DND-41 (cell line): ENCODE measurements at regions not wholly inside any gene's neighbourhood (a gene's known extent, or its start where the extent isn't known, plus 50 kb on each side); places are given as distances from the start of the nearest gene placed in this dataset.

ENCODE experiments used
- ATAC-seq: fragments of 200-7000 bp; cut with Tn5 transposase; 3 replicates; pipeline ENCODE4 v1.9.1; 2021; ENCODE audit warnings: low read depth; ENCODE audit not compliant: insufficient read depth
- DNase-seq: peaks from one replicate; pipeline ENCODE4 v3.0.0-alpha.2; 2020
- H2AFZ ChIP-seq: 2 replicates; pipeline ENCODE4 v1.6.0; 2012; ENCODE audit warnings: low read depth, low read length
- H3K27ac ChIP-seq: 2 replicates; pipeline ENCODE4 v1.5.1; 2012; ENCODE audit warnings: low read length, inconsistent platforms
- H3K27me3 ChIP-seq: fragments of 200-600 bp; sonication (generic); 2 replicates; pipeline ENCODE4 v1.6.0; 2012; ENCODE audit warnings: low read length, mild to moderate bottlenecking, inconsistent platforms; ENCODE audit not compliant: insufficient read depth, poor library complexity
- H3K36me3 ChIP-seq: 2 replicates; pipeline ENCODE4 v1.5.1; 2012; ENCODE audit warnings: low read length, inconsistent platforms; ENCODE audit not compliant: insufficient read depth
- H3K4me1 ChIP-seq: 2 replicates; pipeline ENCODE4 v1.5.1; 2012; ENCODE audit warnings: mild to moderate bottlenecking, low read length; ENCODE audit not compliant: insufficient read depth
- H3K4me2 ChIP-seq: 2 replicates; pipeline ENCODE4 v1.6.0; 2012; ENCODE audit warnings: mild to moderate bottlenecking, moderate library complexity, low read length, inconsistent platforms; ENCODE audit not compliant: insufficient read depth
- H3K4me3 ChIP-seq, 2 experiments: fragments of 200-600 bp in 1 of 2; shearing (Covaris generic) in 1 of 2; 2 replicates each; pipeline ENCODE4 v1.5.1; 2012 to 2016; ENCODE audit warnings: inconsistent platforms in 2 of 2, low read length in 2 of 2, mild to moderate bottlenecking in 2 of 2, low read depth in 1 of 2, moderate library complexity in 1 of 2
- H3K79me2 ChIP-seq: 2 replicates; pipeline ENCODE4 v1.6.0; 2012; ENCODE audit warnings: low read length, inconsistent platforms; ENCODE audit not compliant: insufficient read depth
- H3K9ac ChIP-seq: 2 replicates; pipeline ENCODE4 v1.6.0; 2012; ENCODE audit warnings: low read depth, mild to moderate bottlenecking, inconsistent platforms, low read length, moderate library complexity
- H3K9me3 ChIP-seq: 2 replicates; pipeline ENCODE4 v1.5.1; 2012; ENCODE audit warnings: low read length, moderate library complexity, mild to moderate bottlenecking, inconsistent platforms; ENCODE audit not compliant: insufficient read depth, severe bottlenecking
- H4K20me1 ChIP-seq: 2 replicates; pipeline ENCODE4 v1.6.0; 2012; ENCODE audit warnings: low read length; ENCODE audit not compliant: insufficient read depth
- EZH2 ChIP-seq: IDR thresholded peaks from 3 replicates; pipeline ENCODE4 v1.6.1; 2012; ENCODE audit warnings: borderline replicate concordance, low read depth, mild to moderate bottlenecking, moderate library complexity, low read length, inconsistent platforms; ENCODE audit not compliant: severe bottlenecking
- TF ChIP-seq, protein P1 (sequence below): IDR thresholded peaks from 2 replicates; pipeline ENCODE4 v1.5.1; 2012; ENCODE audit warnings: borderline replicate concordance, low read length, moderate library complexity, mild to moderate bottlenecking; ENCODE audit not compliant: poor library complexity, severe bottlenecking; ENCODE audit errors: extremely low read depth

DNA sequence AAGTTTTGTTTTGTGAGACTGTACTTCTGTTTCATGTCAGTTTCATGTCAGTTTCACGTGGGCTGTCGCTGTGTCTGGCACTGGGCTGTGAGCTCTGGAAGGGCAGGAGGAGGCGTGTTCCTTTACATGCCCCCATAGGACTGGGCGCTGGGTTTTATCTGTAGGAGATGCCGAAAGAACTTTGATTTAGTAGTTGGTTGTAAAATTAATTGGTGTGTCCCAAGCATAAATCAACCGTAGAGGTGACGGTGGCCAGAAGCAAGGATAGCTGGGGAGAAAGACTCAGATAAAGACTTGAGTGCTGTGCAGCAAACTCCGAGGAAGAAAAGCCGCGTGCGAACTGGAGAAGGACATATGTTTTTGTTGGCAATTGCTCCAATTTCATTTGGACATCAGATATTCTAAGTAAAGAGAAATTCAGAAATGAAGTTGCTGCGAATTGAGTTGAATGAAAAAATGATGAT lies 182.5 kb downstream of the VRK1 start:
- Histone ChIP-seq H3K36me3 (no peaks in the 10 kb centered on the region), H3K4me1 (no peaks in the 10 kb centered on the region), H3K27ac (no peak overlapping the region), H3K79me2 (no peaks in the 10 kb centered on the region), H4K20me1 (no peaks in the 10 kb centered on the region), H3K4me3 (no peak overlapping the region), H3K4me2 (no peak overlapping the region), H2AFZ (no peak overlapping the region), H3K27me3 (no peaks in the 10 kb centered on the region), H3K9ac (no peak overlapping the region), H3K9me3 (peaks cover 9% of the 10 kb centered on the region)
- ATAC-seq (no peak), DNase-seq (no peak)
- no peak for TF ChIP-seq EZH2
- TF ChIP-seq, protein P1, sequence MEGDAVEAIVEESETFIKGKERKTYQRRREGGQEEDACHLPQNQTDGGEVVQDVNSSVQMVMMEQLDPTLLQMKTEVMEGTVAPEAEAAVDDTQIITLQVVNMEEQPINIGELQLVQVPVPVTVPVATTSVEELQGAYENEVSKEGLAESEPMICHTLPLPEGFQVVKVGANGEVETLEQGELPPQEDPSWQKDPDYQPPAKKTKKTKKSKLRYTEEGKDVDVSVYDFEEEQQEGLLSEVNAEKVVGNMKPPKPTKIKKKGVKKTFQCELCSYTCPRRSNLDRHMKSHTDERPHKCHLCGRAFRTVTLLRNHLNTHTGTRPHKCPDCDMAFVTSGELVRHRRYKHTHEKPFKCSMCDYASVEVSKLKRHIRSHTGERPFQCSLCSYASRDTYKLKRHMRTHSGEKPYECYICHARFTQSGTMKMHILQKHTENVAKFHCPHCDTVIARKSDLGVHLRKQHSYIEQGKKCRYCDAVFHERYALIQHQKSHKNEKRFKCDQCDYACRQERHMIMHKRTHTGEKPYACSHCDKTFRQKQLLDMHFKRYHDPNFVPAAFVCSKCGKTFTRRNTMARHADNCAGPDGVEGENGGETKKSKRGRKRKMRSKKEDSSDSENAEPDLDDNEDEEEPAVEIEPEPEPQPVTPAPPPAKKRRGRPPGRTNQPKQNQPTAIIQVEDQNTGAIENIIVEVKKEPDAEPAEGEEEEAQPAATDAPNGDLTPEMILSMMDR: no peak

DNA sequence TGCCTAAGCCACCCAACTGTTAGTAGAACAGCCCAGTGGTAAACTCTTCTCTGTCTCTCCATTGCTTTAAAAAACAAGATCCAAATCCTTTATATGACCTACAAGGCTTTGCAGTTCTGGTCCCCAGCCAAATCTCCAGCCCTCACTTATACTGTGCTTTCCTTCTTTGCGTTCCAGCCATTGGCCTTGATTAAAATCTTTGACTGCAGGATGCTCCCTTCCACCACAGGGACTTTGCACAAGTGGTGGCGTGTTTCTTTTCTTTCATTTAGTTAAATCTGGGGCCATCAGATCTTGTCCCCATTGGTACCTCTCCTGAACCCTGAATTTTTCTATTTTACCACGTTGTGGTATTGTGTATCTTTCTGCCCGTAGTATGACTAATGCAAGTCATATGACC lies 183.7 kb downstream of the VRK1 start:
- DNase-seq (no peak), ATAC-seq (no peak)
- no peak for TF ChIP-seq EZH2
- TF ChIP-seq, protein P1: no peak
- Histone ChIP-seq H3K9me3 (no peaks in the 10 kb centered on the region), H3K4me2 (no peak overlapping the region), H2AFZ (no peak overlapping the region), H3K27me3 (no peaks in the 10 kb centered on the region), H3K4me1 (no peaks in the 10 kb centered on the region), H3K79me2 (no peaks in the 10 kb centered on the region), H3K9ac (no peak overlapping the region), H4K20me1 (no peaks in the 10 kb centered on the region), H3K4me3 (no peak overlapping the region), H3K36me3 (no peaks in the 10 kb centered on the region), H3K27ac (no peak overlapping the region)

DNA sequence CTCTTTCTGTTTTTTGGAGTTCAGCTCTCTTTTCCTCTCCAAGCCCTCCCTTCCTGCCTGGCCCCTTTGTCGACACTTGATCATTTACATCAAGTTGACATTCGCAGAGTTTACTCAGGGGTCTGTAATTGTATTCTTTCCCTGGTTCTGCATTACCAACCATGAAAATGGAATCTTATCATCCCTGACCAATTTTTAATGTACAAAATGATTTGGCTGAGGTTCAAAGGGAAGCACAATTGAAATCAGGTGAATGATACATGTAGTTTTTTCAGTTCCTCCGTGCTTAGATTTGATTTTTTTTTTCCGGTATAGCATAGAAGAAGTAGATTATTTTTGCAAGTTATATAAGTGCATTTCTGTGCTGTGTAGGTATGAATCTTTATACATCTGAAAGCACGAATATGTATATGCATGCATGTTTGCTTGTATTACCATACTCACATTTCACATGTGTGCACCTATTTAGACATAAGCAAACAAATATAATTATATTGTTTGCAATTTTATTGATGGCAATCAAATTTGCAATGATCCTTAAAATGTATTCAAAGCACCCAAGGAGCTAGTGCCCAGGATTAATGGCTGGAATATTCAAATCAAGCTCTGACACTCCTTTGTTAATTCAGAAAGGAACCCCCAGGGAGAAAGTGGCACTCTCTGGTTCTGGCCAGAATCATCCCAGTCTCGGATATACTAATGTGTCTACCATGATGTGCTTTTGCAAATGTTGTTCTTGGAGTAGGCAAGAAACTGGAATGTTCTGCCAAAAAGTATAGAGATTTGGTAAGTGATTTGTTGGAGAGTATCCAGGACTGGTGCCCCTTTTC lies 189.3 kb downstream of the VRK1 start:
- H3K4me3 ChIP-seq: no peak overlapping the region
- H3K9ac ChIP-seq: no peak overlapping the region
- H3K36me3 ChIP-seq: no peaks in the 10 kb centered on the region
- H3K4me2 ChIP-seq: no peak overlapping the region
- no peak for ATAC-seq
- H2AFZ ChIP-seq: no peak overlapping the region
- H3K79me2 ChIP-seq: no peaks in the 10 kb centered on the region
- no peak for DNase-seq
- H3K4me1 ChIP-seq: 0 out of 2 replicates have a peak, but pooled peaks cover 7% of the 10 kb centered on the region
- H3K9me3 ChIP-seq: peaks cover 3% of the 10 kb centered on the region
- TF ChIP-seq, protein P1: no peak
- no peak for TF ChIP-seq EZH2
- H4K20me1 ChIP-seq: no peaks in the 10 kb centered on the region
- no peaks in the 10 kb centered on the region for H3K27me3 ChIP-seq
- H3K27ac ChIP-seq: no peak overlapping the region

DNA sequence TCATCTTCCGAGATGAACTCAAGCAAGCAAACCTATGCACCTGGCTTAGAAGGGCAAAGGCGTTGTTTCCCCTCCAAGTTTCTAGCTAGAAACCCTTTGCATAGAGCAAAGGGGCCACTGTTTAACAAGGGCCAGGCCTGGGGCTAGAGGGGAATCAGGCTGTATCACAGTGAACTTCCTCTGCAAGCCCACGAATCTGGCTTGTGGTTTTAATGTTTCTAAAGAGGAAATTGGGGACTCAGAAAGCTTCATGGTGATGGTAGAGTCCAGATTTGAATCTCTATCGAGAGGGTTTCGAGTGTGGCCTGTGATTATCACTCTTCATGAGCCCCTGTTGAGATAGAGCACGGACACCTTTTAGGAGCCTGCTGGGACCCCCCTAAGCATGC lies 189.9 kb downstream of the VRK1 start:
- DNase-seq (peak; percentile 34), ATAC-seq (peak; percentile 85)
- no peaks in the 10 kb centered on the region for H4K20me1 ChIP-seq
- H3K27ac ChIP-seq: no peak overlapping the region
- no peaks in the 10 kb centered on the region for H3K79me2 ChIP-seq
- H2AFZ ChIP-seq: no peak overlapping the region
- peaks cover 3% of the 10 kb centered on the region for H3K9me3 ChIP-seq
- no peaks in the 10 kb centered on the region for H3K27me3 ChIP-seq
- 0 out of 2 replicates have a peak, but pooled peaks cover 7% of the 10 kb centered on the region for H3K4me1 ChIP-seq
- H3K36me3 ChIP-seq: no peaks in the 10 kb centered on the region
- TF ChIP-seq, protein P1: no peak
- TF ChIP-seq EZH2: no peak
- no peak overlapping the region for H3K4me2 ChIP-seq
- H3K4me3 ChIP-seq: no peak overlapping the region
- no peak overlapping the region for H3K9ac ChIP-seq
